ENCODE measurements at regions not wholly inside any gene's neighbourhood (a gene's known extent, or its start where the extent isn't known, plus 50 kb on each side); places are given as distances from the start of the nearest gene placed in this dataset.

- no peak for DNase-seq
These were observed 61.4 kb downstream of the ZXDA start for GRCh38 chrX:57848857-57849256.

- DNase-seq, result no peak
These were observed 87.4 kb downstream of the ZXDA start for GRCh38 chrX:57822818-57823217.

- no peak for DNase-seq
These were observed 87.9 kb downstream of the ZXDA start for GRCh38 chrX:57822398-57822797.

GRCh38 chrX:57821703-57822387 is 88.4 kb downstream of the ZXDA start:
- peak; percentile 16 for DNase-seq

GRCh38 chrX:57817302-57817701 is 93.0 kb downstream of the ZXDA start:
- DNase-seq, result no peak

GRCh38 chrX:57772637-57773036 is 92.6 kb upstream of the NLRP2B start:
- DNase-seq, result no peak

GRCh38 chrX:57771689-57772088 is 91.6 kb upstream of the NLRP2B start:
- DNase-seq, result no peak

- DNase-seq, result peak; percentile 4
These were observed 72.8 kb upstream of the NLRP2B start for GRCh38 chrX:57752866-57753265.

- DNase-seq, result no peak
These were observed 61.0 kb upstream of the NLRP2B start for GRCh38 chrX:57741107-57741506.

GRCh38 chrX:57737881-57738280 is 57.8 kb upstream of the NLRP2B start:
- DNase-seq, result no peak
